GM04504 (cell line): ENCODE measurements at regions not wholly inside any gene's neighbourhood (a gene's known extent, or its start where the extent isn't known, plus 50 kb on each side); places are given as distances from the start of the nearest gene placed in this dataset.
"Not testable (repeated sequence)": the region's sequence is repeated elsewhere in the genome, so short reads cannot be mapped to it uniquely, and the experiment has no call there.

Experiments used
- DNase-seq: peaks from one replicate; pipeline ENCODE4 v3.0.0-alpha.2; 2012; ENCODE audit warnings: low read depth

GRCh38 chr11:46183819-46184218 lies 62.6 kb upstream of the PHF21A start:
- no peak for DNase-seq

GRCh38 chr11:46181843-46182424 lies 60.7 kb upstream of the PHF21A start:
- no peak for DNase-seq

- no peak for DNase-seq
These were observed 60.1 kb upstream of the PHF21A start for GRCh38 chr11:46181387-46181786.

DNA sequence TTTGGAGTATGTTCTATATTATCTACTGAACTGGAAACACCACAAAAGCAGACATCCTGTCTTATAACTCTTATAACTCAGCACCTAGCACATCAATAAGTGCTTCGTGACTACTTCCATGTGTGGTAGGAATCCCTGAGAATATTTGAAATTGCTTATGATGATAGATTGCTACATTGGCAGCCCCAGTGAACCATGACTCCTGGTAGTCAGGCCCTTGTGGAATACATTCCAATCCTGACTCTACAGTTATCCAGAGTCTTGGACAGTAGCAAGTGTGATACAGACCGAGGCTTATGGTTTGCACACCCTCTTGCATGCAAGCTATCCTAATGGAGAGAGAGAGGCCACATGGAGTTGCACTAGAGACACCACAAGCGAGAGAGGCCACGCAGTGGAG lies 59.5 kb upstream of the PHF21A start:
- no peak for DNase-seq

GRCh38 chr11:46178513-46178912 lies 57.3 kb upstream of the PHF21A start:
- DNase-seq: no peak

DNA sequence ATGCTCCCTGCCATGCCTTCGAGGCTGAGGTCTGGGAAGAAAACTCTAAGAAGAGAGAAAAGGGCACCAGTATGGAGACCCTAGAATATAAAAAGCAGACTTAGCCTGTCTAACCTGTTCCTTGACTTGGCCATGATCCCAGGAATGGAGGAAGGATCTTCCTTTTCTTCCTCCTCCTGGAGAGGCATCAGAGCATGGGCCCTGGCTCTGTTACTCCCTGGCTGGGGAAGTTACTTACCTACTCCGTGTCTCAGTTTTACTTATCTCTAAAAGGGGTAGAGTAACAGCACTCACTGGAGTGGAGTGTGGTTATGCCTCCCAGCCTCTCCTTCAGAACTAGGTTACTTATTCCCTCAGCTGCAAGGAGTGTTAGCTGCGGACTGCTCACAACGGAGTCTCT lies 55.2 kb upstream of the PHF21A start:
- no peak for DNase-seq

DNA sequence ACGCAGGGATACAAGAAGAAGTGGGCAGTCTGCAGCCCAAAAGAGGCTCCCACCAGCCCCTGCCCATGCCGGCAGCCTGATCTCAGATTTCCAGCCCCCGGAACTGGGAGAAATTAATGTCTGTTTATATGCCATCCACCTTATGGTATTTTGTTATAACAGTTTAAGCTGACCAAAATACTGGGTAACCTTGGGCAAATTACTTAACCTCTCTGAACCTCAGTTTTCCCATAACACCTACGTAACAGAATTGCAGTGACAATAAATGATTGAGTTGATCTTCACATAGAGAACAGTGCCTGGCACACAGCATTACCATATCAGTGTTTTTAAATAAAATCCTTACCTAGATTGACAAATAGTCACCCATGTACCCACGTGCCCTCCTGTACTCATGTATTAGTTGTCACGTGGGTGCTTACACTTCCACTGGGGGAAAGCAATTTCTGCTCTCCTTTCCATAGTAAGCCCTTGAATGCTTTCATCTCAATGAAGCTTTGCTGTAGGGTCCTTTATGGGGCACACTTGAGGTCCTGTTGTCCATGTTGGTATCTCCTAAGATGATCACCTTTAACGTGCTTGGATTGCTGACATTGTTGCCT lies 54.2 kb upstream of the PHF21A start:
- DNase-seq: no peak

DNA sequence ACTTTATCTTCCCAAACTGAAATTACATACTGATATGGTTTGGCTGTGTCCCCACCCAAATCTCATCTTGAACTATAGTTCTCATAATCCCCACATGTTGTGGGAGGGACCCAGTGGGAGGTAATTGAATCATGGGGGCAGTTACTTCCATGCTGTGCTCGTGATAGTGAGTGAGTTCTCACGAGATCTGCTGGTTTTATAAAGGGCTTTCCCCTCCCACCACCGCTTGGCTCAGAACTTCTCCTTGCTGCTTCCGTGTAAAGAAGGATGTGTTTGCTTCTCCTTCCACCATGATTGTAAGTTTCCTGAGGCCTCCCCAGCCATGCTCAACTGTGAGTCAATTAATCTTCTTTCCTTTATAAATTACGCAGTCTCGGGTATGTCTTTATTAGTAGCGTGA lies 50.4 kb upstream of the PHF21A start:
- not testable (repeated sequence) for DNase-seq
